ENCODE measurements at regions not wholly inside any gene's neighbourhood (a gene's known extent, or its start where the extent isn't known, plus 50 kb on each side); places are given as distances from the start of the nearest gene placed in this dataset.

DNA sequence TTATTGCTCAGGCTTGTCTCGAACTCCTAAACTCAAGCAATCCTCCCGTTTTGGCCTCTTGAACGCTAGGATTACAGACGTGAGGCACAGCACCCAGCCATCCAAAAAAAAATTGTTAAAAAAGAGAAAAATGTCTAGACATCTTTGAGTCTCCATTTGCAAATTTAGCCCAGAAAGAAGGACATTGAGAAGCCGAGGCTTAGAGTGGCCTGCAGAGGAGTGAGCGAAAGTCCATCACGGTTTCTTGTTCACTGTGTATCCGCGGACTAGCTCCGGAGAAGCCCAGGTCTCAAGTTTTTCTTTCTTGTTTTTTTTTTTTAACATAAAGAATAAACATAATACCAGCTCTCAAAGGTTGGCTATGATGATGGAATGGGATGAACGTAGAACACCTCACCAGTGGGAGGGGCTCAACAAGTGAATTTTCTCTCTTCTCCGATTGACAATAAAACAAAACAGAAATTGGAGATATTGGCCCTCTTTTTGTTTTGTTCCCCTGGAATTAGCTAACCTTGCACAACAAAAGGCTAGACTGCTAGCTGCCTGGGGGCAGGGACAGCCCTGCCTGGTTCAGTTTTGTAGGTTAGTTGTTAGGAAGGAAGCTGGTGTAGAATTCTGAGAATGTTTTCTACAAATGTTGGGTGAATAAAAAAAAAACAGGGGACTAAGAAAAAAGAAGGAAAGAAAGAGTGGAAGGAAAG is 163.4 kb downstream of the MYCN start:
- TF ChIP-seq, protein P1, sequence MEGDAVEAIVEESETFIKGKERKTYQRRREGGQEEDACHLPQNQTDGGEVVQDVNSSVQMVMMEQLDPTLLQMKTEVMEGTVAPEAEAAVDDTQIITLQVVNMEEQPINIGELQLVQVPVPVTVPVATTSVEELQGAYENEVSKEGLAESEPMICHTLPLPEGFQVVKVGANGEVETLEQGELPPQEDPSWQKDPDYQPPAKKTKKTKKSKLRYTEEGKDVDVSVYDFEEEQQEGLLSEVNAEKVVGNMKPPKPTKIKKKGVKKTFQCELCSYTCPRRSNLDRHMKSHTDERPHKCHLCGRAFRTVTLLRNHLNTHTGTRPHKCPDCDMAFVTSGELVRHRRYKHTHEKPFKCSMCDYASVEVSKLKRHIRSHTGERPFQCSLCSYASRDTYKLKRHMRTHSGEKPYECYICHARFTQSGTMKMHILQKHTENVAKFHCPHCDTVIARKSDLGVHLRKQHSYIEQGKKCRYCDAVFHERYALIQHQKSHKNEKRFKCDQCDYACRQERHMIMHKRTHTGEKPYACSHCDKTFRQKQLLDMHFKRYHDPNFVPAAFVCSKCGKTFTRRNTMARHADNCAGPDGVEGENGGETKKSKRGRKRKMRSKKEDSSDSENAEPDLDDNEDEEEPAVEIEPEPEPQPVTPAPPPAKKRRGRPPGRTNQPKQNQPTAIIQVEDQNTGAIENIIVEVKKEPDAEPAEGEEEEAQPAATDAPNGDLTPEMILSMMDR (conservative IDR thresholded peaks at IDR 0.05 in 1 of 2, IDR thresholded peaks at IDR 0.05 in 1 of 2; ENCODE audit: extremely low read depth in 1 of 2, insufficient read depth in 1 of 2, low read depth in 1 of 2, low read length in 2 of 2), result no peak
- TF ChIP-seq EZH2 (IDR thresholded peaks at IDR 0.05; ENCODE audit: borderline replicate concordance, low read length), result no peak
